Choroid plexus epithelial cell (primary cell): ENCODE measurements at regions not wholly inside any gene's neighbourhood (a gene's known extent, or its start where the extent isn't known, plus 50 kb on each side); places are given as distances from the start of the nearest gene placed in this dataset.

ENCODE experiments used
- DNase-seq: peaks from one replicate; pipeline ENCODE4 v3.0.0-alpha.2; 2010; ENCODE audit warnings: low read depth
- H3K4me3 ChIP-seq: 2 replicates; pipeline ENCODE4 v1.5.1; 2011; ENCODE audit warnings: low read depth, mild to moderate bottlenecking, control low read depth, low read length, moderate library complexity
- CTCF ChIP-seq: conservative IDR thresholded peaks from 2 replicates; pipeline ENCODE4 v1.5.1; 2011; ENCODE audit warnings: low read depth, mild to moderate bottlenecking, control low read depth, inconsistent platforms, low read length, moderate library complexity

- TF ChIP-seq CTCF: peak; percentile 77
- peak overlapping the region; percentile 20 for H3K4me3 ChIP-seq
- peak; percentile 85 for DNase-seq
These were observed 168.7 kb upstream of the PRSS16 start for GRCh38 chr6:27078734-27079357.

- no peak for TF ChIP-seq CTCF
- no peak for DNase-seq
These were observed 166.3 kb upstream of the PRSS16 start for GRCh38 chr6:27081188-27081587.

GRCh38 chr6:27081931-27082330 is 165.6 kb upstream of the PRSS16 start:
- no peak for DNase-seq
- H3K4me3 ChIP-seq: no peak overlapping the region
- TF ChIP-seq CTCF: no peak

More at GRCh38 chr6:27081188-27081587, 166.3 kb upstream of the PRSS16 start:
- H3K4me3 ChIP-seq: no peak overlapping the region

- TF ChIP-seq CTCF: no peak
- no peak overlapping the region for H3K4me3 ChIP-seq
- no peak for DNase-seq
These were observed 159.4 kb upstream of the PRSS16 start for GRCh38 chr6:27088068-27088467.

- peak; percentile 93 for DNase-seq
- peak overlapping the region; percentile 52 for H3K4me3 ChIP-seq
- TF ChIP-seq CTCF: no peak
These were observed 155.7 kb upstream of the PRSS16 start for GRCh38 chr6:27091661-27092315.

- H3K4me3 ChIP-seq: peak overlapping the region; percentile 52
These were observed 155.2 kb upstream of the PRSS16 start for GRCh38 chr6:27092316-27092692.

More at GRCh38 chr6:27092316-27092692, 155.2 kb upstream of the PRSS16 start:
- DNase-seq: no peak
- no peak for TF ChIP-seq CTCF
